Keratinocyte (primary cell): ENCODE measurements at regions not wholly inside any gene's neighbourhood (a gene's known extent, or its start where the extent isn't known, plus 50 kb on each side); places are given as distances from the start of the nearest gene placed in this dataset.

Experiments
- DNase-seq: peaks from one replicate; pipeline ENCODE4 v3.0.0-alpha.2; 2011; ENCODE audit warnings: low read depth, missing footprints, low spot score
- FAIRE-seq: peaks from 2 replicates; lab custom pipeline; 2011; peaks lifted over from hg19 to GRCh38; lab: Jason Lieb, UNC
- H2AFZ ChIP-seq: 2 replicates; pipeline ENCODE4 v1.6.0; 2012; ENCODE audit warnings: low read length, control low read depth, inconsistent platforms; ENCODE audit not compliant: control insufficient read depth
- H3K27ac ChIP-seq: 2 replicates; pipeline ENCODE4 v1.5.1; 2011; ENCODE audit warnings: low read length; ENCODE audit not compliant: control insufficient read depth, insufficient read depth
- H3K27me3 ChIP-seq: 3 replicates; pipeline ENCODE4 v1.6.0; 2011; ENCODE audit warnings: low read length; ENCODE audit not compliant: control insufficient read depth, insufficient read depth; ENCODE audit errors: extremely low read depth
- H3K36me3 ChIP-seq, 2 experiments: 2 replicates in 1 of 2; 3 replicates in 1 of 2; pipeline ENCODE4 v1.5.1; 2011; ENCODE audit warnings: low read length in 2 of 2, mild to moderate bottlenecking in 1 of 2; ENCODE audit not compliant: control insufficient read depth in 2 of 2, insufficient read depth in 2 of 2; ENCODE audit errors: extremely low read depth in 1 of 2
- H3K4me1 ChIP-seq: 3 replicates; pipeline ENCODE4 v1.5.1; 2011; ENCODE audit warnings: low read length; ENCODE audit not compliant: control insufficient read depth, insufficient read depth; ENCODE audit errors: extremely low read depth
- H3K4me2 ChIP-seq: 3 replicates; pipeline ENCODE4 v1.6.0; 2011; ENCODE audit warnings: low read depth, low read length; ENCODE audit not compliant: control insufficient read depth, insufficient read depth; ENCODE audit errors: extremely low read depth
- H3K4me3 ChIP-seq, 3 experiments: fragments of 200-600 bp in 1 of 3; sonication (generic) in 1 of 3; 2 replicates in 2 of 3; 3 replicates in 1 of 3; pipeline ENCODE4 v1.5.1; 2011 to 2016; ENCODE audit warnings: low read length in 3 of 3, mild to moderate bottlenecking in 3 of 3, control low read depth in 2 of 3, inconsistent platforms in 1 of 3, low read depth in 1 of 3, mixed read lengths in 1 of 3, mixed run types in 1 of 3, moderate library complexity in 1 of 3; ENCODE audit not compliant: control insufficient read depth in 2 of 3, insufficient read depth in 2 of 3; ENCODE audit errors: extremely low read depth in 1 of 3
- H3K79me2 ChIP-seq: 2 replicates; pipeline ENCODE4 v1.6.0; 2012; ENCODE audit warnings: low read length; ENCODE audit not compliant: control insufficient read depth, insufficient read depth
- H3K9ac ChIP-seq: 3 replicates; pipeline ENCODE4 v1.6.0; 2011; ENCODE audit warnings: low read length; ENCODE audit not compliant: control insufficient read depth, insufficient read depth; ENCODE audit errors: extremely low read depth
- H3K9me1 ChIP-seq: 3 replicates; pipeline ENCODE4 v1.6.0; 2011; ENCODE audit warnings: low read length; ENCODE audit not compliant: control insufficient read depth, insufficient read depth; ENCODE audit errors: extremely low read depth
- H3K9me3 ChIP-seq: 2 replicates; pipeline ENCODE4 v1.5.1; 2012; ENCODE audit warnings: low read depth, low read length; ENCODE audit not compliant: control insufficient read depth
- H4K20me1 ChIP-seq: 3 replicates; pipeline ENCODE4 v1.6.0; 2011; ENCODE audit warnings: low read length; ENCODE audit not compliant: control insufficient read depth, insufficient read depth; ENCODE audit errors: extremely low read depth
- EZH2 ChIP-seq: IDR thresholded peaks from one replicate; pipeline ENCODE4 v1.6.1; 2012; ENCODE audit warnings: inconsistent platforms, mild to moderate bottlenecking, low read length, moderate library complexity
- dilution Hi-C: fragments of 300-500 bp; cut with MboI; formaldehyde crosslinking; loops from one replicate; pipeline ENCODE4 v1.7.0; 2020; ENCODE audit warnings: low sequenced_read_pairs; ENCODE audit not compliant: extremely low pct_ligation_motif_present
- TF ChIP-seq, protein P1 (sequence below), 3 experiments: IDR thresholded peaks in 1 of 3; conservative IDR thresholded peaks in 1 of 3; optimal IDR thresholded peaks in 1 of 3; 2 replicates in 2 of 3; 3 replicates in 1 of 3; pipeline versions ENCODE3 to v1.5.1; 2011; ENCODE audit warnings: low read length in 3 of 3, mild to moderate bottlenecking in 3 of 3, moderate library complexity in 2 of 3, control low read depth in 1 of 3, inconsistent platforms in 1 of 3; ENCODE audit not compliant: insufficient read depth in 2 of 3; ENCODE audit errors: extremely low read depth in 1 of 3

DNA sequence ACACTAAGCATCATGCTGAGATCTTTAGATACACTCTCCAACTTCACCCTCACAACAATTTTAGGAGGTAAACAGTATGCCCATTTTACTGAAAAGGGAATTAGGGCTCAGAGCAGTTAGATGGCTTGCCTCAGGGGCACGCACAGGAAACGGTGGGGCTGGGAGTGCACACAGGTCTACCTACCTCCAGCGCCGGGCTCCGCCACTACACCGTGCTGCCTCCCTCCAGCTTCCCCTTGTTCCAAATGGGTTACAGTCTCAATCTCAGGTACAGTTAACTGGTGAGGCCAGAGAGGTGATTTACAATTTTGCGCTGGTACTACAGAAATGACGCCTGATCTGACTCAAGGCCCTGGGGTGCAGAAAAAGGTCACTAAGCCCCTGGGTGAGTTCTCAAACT is 142.0 kb downstream of the NOC3L start:
- DNase-seq, result no peak

DNA sequence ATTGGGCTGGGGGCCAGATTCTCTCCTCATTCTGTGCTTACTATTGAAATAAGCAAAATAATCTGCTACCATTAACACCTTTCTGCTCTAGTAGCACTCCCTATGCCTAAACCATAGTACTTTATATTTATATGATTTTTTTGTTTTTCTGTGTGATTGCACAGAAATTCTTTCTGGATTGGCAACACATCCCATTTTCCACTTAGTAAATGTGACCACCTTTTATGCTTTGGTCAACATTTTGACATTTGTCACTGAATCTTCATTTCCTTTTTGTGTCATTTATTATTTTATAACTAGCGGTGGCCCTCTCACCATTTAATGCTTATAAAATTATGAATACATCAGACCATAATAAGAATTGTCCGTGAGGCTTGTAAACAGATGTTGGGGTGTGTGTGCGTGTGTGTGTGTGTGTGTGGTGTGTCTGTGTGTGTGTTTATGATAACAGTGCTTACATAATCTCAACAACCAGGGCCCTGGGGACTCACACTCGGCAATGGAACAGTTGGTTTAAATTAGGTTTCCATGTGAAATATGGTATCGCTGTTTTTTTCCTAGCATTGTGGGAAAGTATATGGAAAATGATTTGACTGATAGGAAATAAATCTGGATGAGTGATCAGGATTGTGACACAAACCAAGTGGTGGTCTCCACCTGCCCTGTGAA is 138.9 kb downstream of the NOC3L start:
- dilution Hi-C loops, result no loop called here
- Histone ChIP-seq H3K27ac (no peak overlapping the region), H3K27me3 (no peaks in the 10 kb centered on the region), H3K4me2 (no peak overlapping the region), H3K4me3 (no peak overlapping the region), H4K20me1 (no peaks in the 10 kb centered on the region), H3K4me1 (no peaks in the 10 kb centered on the region), H3K36me3 (no peaks in the 10 kb centered on the region), H3K9ac (no peak overlapping the region), H3K9me3 (no peaks in the 10 kb centered on the region), H3K79me2 (no peaks in the 10 kb centered on the region), H3K9me1 (no peaks in the 10 kb centered on the region), H2AFZ (no peak overlapping the region)
- TF ChIP-seq, protein P1, sequence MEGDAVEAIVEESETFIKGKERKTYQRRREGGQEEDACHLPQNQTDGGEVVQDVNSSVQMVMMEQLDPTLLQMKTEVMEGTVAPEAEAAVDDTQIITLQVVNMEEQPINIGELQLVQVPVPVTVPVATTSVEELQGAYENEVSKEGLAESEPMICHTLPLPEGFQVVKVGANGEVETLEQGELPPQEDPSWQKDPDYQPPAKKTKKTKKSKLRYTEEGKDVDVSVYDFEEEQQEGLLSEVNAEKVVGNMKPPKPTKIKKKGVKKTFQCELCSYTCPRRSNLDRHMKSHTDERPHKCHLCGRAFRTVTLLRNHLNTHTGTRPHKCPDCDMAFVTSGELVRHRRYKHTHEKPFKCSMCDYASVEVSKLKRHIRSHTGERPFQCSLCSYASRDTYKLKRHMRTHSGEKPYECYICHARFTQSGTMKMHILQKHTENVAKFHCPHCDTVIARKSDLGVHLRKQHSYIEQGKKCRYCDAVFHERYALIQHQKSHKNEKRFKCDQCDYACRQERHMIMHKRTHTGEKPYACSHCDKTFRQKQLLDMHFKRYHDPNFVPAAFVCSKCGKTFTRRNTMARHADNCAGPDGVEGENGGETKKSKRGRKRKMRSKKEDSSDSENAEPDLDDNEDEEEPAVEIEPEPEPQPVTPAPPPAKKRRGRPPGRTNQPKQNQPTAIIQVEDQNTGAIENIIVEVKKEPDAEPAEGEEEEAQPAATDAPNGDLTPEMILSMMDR (optimal IDR thresholded peaks at IDR 0.05 in 1 of 3, IDR thresholded peaks at IDR 0.05 in 1 of 3, conservative IDR thresholded peaks at IDR 0.05 in 1 of 3; ENCODE audit: extremely low read depth in 1 of 3, insufficient read depth in 2 of 3, low read length in 3 of 3), result no peak
- TF ChIP-seq EZH2, result no peak
- DNase-seq, result no peak
- FAIRE-seq, result no peak

More for the DNA sequence above, 142.0 kb downstream of the NOC3L start:
- Histone ChIP-seq H3K9ac (no peak overlapping the region), H3K79me2 (no peaks in the 10 kb centered on the region), H3K36me3 (no peaks in the 10 kb centered on the region), H3K27ac (no peak overlapping the region), H3K9me3 (no peaks in the 10 kb centered on the region), H3K4me1 (no peaks in the 10 kb centered on the region), H3K27me3 (no peaks in the 10 kb centered on the region), H4K20me1 (no peaks in the 10 kb centered on the region), H3K4me3 (no peak overlapping the region), H3K4me2 (no peak overlapping the region), H3K9me1 (no peaks in the 10 kb centered on the region), H2AFZ (no peak overlapping the region)
- dilution Hi-C loops, result no loop called here
- FAIRE-seq, result no peak
- TF ChIP-seq EZH2, result no peak
- TF ChIP-seq, protein P1 (optimal IDR thresholded peaks at IDR 0.05 in 1 of 3, IDR thresholded peaks at IDR 0.05 in 1 of 3, conservative IDR thresholded peaks at IDR 0.05 in 1 of 3; ENCODE audit: extremely low read depth in 1 of 3, insufficient read depth in 2 of 3, low read length in 3 of 3), result no peak
